ENCODE measurements at regions not wholly inside any gene's neighbourhood (a gene's known extent, or its start where the extent isn't known, plus 50 kb on each side); places are given as distances from the start of the nearest gene placed in this dataset.

DNA sequence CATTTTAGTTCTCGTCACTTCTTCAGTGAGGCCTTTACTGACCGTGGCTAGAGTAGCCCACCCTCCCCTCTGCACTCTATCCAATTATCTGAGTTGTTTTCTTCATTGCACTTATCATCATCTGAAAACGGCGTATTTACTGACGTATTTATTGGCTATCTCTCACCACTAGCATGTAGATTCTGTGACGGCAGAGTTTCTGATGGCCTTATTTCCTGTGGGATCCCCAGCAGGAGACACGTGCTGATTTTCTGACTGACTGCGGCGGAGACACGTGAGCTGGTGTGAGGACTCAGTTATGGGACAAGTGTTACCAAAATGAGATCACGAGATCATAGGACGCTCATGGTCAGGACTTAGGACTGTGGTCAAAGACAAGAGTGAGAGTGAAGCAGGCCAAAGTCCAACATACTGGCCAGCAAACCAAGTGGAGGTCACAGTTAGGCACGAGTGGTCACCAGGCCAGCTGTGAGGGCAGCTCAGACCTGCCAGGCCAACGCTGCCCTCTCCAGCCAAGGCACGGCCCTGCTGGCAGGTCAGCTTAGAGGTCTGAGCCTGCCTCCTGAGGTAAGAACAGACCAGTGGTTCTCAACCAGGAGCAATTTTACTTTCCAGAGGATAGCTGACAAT lies 50.6 kb upstream of the BNIP2 start:
- H3K27ac ChIP-seq = no peak overlapping the region
- no peaks in the 10 kb centered on the region for H4K20me1 ChIP-seq (ENCODE audit: insufficient read depth)
- TF ChIP-seq, protein P1, sequence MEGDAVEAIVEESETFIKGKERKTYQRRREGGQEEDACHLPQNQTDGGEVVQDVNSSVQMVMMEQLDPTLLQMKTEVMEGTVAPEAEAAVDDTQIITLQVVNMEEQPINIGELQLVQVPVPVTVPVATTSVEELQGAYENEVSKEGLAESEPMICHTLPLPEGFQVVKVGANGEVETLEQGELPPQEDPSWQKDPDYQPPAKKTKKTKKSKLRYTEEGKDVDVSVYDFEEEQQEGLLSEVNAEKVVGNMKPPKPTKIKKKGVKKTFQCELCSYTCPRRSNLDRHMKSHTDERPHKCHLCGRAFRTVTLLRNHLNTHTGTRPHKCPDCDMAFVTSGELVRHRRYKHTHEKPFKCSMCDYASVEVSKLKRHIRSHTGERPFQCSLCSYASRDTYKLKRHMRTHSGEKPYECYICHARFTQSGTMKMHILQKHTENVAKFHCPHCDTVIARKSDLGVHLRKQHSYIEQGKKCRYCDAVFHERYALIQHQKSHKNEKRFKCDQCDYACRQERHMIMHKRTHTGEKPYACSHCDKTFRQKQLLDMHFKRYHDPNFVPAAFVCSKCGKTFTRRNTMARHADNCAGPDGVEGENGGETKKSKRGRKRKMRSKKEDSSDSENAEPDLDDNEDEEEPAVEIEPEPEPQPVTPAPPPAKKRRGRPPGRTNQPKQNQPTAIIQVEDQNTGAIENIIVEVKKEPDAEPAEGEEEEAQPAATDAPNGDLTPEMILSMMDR (conservative IDR thresholded peaks at IDR 0.05; ENCODE audit: low read depth, low read length) = no peak
- H3K79me2 ChIP-seq (ENCODE audit: insufficient read depth, low read depth) = no peaks in the 10 kb centered on the region
- H2AFZ ChIP-seq (ENCODE audit: low read depth) = no peak overlapping the region
- H3K9ac ChIP-seq = no peak overlapping the region
- H3K4me1 ChIP-seq (ENCODE audit: low read depth, poor library complexity, severe bottlenecking) = no peaks in the 10 kb centered on the region
- no peak overlapping the region for H3K4me2 ChIP-seq
- no peaks in the 10 kb centered on the region for H3K36me3 ChIP-seq (ENCODE audit: insufficient read depth)
- no peaks in the 10 kb centered on the region for H3K27me3 ChIP-seq (ENCODE audit: insufficient read depth, low read depth)
- no peak overlapping the region for H3K4me3 ChIP-seq (IDR thresholded peaks at IDR 0.05; ENCODE audit: insufficient read depth, low read depth, low read length)
